Activated B cell treated with CpG ODN at 0.5 μM for 24 hours (primary cell): ENCODE measurements at regions not wholly inside any gene's neighbourhood (a gene's known extent, or its start where the extent isn't known, plus 50 kb on each side); places are given as distances from the start of the nearest gene placed in this dataset.
"Not testable (repeated sequence)": the region's sequence is repeated elsewhere in the genome, so short reads cannot be mapped to it uniquely, and the experiment has no call there.

Source experiments
- ATAC-seq: fragments of 200-7000 bp; cut with Tn5 transposase; one replicate; pipeline ENCODE4 v1.10.0; 2021; ENCODE audit warnings: low read depth, mild to moderate bottlenecking, moderate library complexity
- CTCF ChIA-PET: fragments of 350-600 bp; sonication (Branson Sonifier 250); formaldehyde crosslinking; loops from one replicate; lab custom pipeline; 2021; ENCODE audit warnings: antibody characterized with exemption; lab: Charles Lee
- POLR2A ChIA-PET: fragments of 350-600 bp; sonication (Branson Sonifier 250); formaldehyde crosslinking; loops from one replicate; lab custom pipeline; 2021; ENCODE audit warnings: antibody characterized with exemption; lab: Charles Lee
- DNase-seq: peaks from one replicate; pipeline ENCODE4 v3.0.0; 2022
- H3K27ac Mint-ChIP-seq: one replicate; pipeline ENCODE4 v1.8.0; 2020; ENCODE audit warnings: mixed read lengths
- H3K27me3 Mint-ChIP-seq: one replicate; pipeline ENCODE4 v1.8.0; 2021; ENCODE audit warnings: mixed read lengths
- H3K36me3 Mint-ChIP-seq: one replicate; pipeline ENCODE4 v1.8.0; 2021; ENCODE audit warnings: low read depth, mixed read lengths
- H3K4me1 Mint-ChIP-seq: one replicate; pipeline ENCODE4 v1.8.0; 2021; ENCODE audit warnings: mixed read lengths
- H3K4me3 Mint-ChIP-seq: one replicate; pipeline ENCODE4 v1.8.0; 2020; ENCODE audit warnings: mild to moderate bottlenecking, mixed read lengths
- H3K9me3 Mint-ChIP-seq: one replicate; pipeline ENCODE4 v1.8.0; 2020; ENCODE audit warnings: mixed read lengths
- CTCF ChIP-seq: fragments of 200-600 bp; IDR thresholded peaks from one replicate; pipeline ENCODE4 v1.8.0; 2022; ENCODE audit warnings: antibody characterized with exemption, mild to moderate bottlenecking
- intact Hi-C: fragments of 100-400 bp; cut with micrococcal nuclease; formaldehyde crosslinking; loops from one replicate; pipeline ENCODE4 v1.15.1; 2024

- Mint-ChIP-seq H3K4me3 (no peak overlapping the region), H3K36me3 (no peaks in the 10 kb centered on the region), H3K9me3 (no peaks in the 10 kb centered on the region), H3K27ac (no peak overlapping the region), H3K27me3 (no peaks in the 10 kb centered on the region), H3K4me1 (no peaks in the 10 kb centered on the region)
- intact Hi-C loops = no loop called here
- POLR2A ChIA-PET = no interaction called here
- CTCF ChIA-PET = no interaction called here
- ATAC-seq (no peak), DNase-seq (no peak)
- no peak for TF ChIP-seq CTCF
Observed at GRCh38 chr3:148551767-148552260, 145.9 kb upstream of the AGTR1 start.

GRCh38 chr3:148554367-148554766, 143.3 kb upstream of the AGTR1 start:
- H3K9me3 Mint-ChIP-seq = no peaks in the 10 kb centered on the region
- H3K4me3 Mint-ChIP-seq = no peak overlapping the region
- ATAC-seq = no peak
- DNase-seq = no peak
- ChIA-PET CTCF (no interaction called here), POLR2A (no interaction called here)
- no peak overlapping the region for H3K27ac Mint-ChIP-seq
- H3K4me1 Mint-ChIP-seq = no peaks in the 10 kb centered on the region
- intact Hi-C loops = no loop called here
- no peaks in the 10 kb centered on the region for H3K36me3 Mint-ChIP-seq
- no peak for TF ChIP-seq CTCF
- no peaks in the 10 kb centered on the region for H3K27me3 Mint-ChIP-seq

GRCh38 chr3:148556664-148557063, 141.0 kb upstream of the AGTR1 start:
- Mint-ChIP-seq H3K27me3 (no peaks in the 10 kb centered on the region), H3K36me3 (no peaks in the 10 kb centered on the region), H3K4me3 (no peak overlapping the region), H3K9me3 (no peaks in the 10 kb centered on the region), H3K27ac (no peak overlapping the region), H3K4me1 (no peaks in the 10 kb centered on the region)
- CTCF ChIA-PET = no interaction called here
- POLR2A ChIA-PET = no interaction called here
- DNase-seq = no peak
- TF ChIP-seq CTCF = no peak
- ATAC-seq = no peak
- intact Hi-C loops = no loop called here

- H3K4me3 Mint-ChIP-seq, H3K27ac Mint-ChIP-seq, POLR2A ChIA-PET, H3K36me3 Mint-ChIP-seq, H3K27me3 Mint-ChIP-seq, CTCF ChIA-PET, H3K9me3 Mint-ChIP-seq, H3K4me1 Mint-ChIP-seq, DNase-seq, intact Hi-C loops, ATAC-seq: not testable (repeated sequence)
Observed at GRCh38 chr3:148577579-148577978, 120.1 kb upstream of the AGTR1 start.

- no peak for ATAC-seq
- intact Hi-C loops = no loop called here
- H3K36me3 Mint-ChIP-seq = no peaks in the 10 kb centered on the region
Observed at GRCh38 chr3:148582126-148582525, 115.6 kb upstream of the AGTR1 start.

More at GRCh38 chr3:148582126-148582525, 115.6 kb upstream of the AGTR1 start:
- no peaks in the 10 kb centered on the region for H3K4me1 Mint-ChIP-seq
- no peaks in the 10 kb centered on the region for H3K27me3 Mint-ChIP-seq
- H3K4me3 Mint-ChIP-seq = no peak overlapping the region
- H3K9me3 Mint-ChIP-seq = no peaks in the 10 kb centered on the region
- ChIA-PET POLR2A (no interaction called here), CTCF (no interaction called here)
- no peak overlapping the region for H3K27ac Mint-ChIP-seq
- DNase-seq = no peak
- TF ChIP-seq CTCF = no peak
